Endothelial cell of hepatic sinusoid (primary cell): ENCODE measurements at regions not wholly inside any gene's neighbourhood (a gene's known extent, or its start where the extent isn't known, plus 50 kb on each side); places are given as distances from the start of the nearest gene placed in this dataset.
"Not testable (repeated sequence)": the region's sequence is repeated elsewhere in the genome, so short reads cannot be mapped to it uniquely, and the experiment has no call there.

Experiments used
- in situ Hi-C: cut with HindIII; loops from 2 replicates; pipeline ENCODE4 v1.10.0; 2017; ENCODE audit warnings: low sequenced_read_pairs

DNA sequence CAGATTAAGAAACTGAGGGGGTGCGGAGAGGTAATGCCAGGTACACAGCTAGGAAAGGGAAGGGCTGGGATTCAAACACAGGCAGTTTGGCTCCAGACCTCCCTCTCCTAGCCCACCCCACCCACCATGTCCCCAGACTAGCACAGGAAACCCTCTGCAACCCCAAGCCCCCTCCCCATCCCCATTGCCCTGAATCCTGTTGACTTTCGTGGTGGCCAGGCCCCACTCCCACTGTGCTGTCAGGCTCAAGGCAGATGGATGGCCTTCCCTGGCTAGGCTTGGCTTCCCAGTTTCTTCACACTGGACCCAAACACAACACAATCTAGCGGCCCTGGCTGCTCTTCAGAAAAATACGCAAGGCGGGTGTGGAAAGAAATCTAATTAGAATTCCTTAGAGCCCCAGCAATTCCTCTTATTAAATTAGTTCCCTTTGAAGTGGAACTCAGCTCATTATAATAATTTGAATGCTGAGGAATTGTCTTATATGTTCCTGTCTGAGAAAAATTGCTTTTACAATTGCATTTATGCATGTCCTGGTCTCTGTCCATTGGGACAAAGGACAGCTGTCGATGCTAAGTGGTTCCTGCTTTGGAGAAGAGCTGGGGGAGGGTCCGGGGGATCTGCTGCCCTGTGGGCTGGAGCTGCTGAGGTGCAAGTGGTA is 97.4 kb downstream of the SYF2 start:
- in situ Hi-C loops, result loop anchor here (5.0 kb wide), 1 partner anchor 83 kb away; no protein-coding TSS in a partner anchor

DNA sequence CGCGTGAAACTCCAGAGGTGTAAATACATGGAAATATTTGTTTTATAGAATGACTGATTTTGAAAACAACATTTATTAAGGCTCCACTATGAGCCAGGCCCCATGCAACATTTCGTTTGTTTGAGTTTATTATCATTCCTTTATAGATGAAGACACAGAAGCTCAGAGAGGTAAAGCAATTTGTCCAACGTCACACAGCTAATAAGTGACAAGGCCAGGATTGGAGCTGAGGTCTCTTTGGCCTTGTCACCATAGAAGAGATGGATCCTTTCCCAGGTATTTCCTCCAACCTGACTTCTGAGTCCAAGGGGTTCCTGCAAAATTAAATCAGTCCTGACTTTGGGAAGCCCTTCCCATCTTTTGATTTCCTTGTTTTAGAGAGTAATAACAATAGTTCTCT is 98.0 kb downstream of the SYF2 start:
- in situ Hi-C loops, result loop anchor here (5.0 kb wide), 1 partner anchor 82 kb away; no protein-coding TSS in a partner anchor

GRCh38 chr1:25131794-25132193 is 100.5 kb downstream of the SYF2 start:
- in situ Hi-C loops, result loop anchor here (5.0 kb wide), 1 partner anchor 79 kb away; no protein-coding TSS in a partner anchor

DNA sequence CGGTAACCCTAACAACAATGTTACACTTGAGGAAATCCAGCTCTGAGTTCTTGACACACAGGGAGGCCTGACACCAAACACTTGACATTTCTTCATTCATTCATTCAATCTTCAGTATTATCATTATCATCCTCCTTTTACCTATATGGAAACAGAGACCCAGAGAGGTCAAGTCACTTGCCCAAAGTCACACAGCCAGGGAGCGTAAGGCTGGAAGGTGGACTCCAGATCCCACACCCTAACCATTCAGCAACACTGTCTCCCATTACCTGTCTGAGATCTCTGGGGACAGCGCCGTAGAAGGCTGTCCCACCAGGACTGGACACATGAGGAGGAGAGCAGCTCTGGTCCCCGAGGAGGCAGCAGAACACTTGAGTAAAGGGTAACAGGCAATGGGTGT is 101.4 kb downstream of the SYF2 start:
- in situ Hi-C loops, result loop anchor here (5.0 kb wide), 1 partner anchor 79 kb away; no protein-coding TSS in a partner anchor

DNA sequence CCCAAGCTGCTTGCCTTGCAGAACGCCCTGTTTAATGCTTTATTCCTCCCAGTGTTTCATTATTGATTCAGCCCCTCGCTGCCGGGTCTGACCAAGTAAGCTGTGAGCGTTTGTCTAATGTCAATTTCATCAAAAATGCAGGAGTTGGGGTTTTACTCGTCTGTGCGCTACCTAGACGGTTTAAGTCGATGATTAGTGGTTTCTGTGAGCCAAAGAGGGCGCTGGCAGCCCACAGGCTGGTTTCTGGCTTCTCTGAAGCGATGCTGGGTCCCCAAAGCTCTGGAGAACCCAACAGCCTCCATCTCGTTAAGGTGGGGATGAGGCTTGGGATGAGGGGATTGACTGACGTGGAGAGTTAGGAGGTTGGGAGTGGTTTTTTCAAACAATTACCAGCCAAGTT is 102.9 kb downstream of the SYF2 start:
- in situ Hi-C loops, result no loop called here

DNA sequence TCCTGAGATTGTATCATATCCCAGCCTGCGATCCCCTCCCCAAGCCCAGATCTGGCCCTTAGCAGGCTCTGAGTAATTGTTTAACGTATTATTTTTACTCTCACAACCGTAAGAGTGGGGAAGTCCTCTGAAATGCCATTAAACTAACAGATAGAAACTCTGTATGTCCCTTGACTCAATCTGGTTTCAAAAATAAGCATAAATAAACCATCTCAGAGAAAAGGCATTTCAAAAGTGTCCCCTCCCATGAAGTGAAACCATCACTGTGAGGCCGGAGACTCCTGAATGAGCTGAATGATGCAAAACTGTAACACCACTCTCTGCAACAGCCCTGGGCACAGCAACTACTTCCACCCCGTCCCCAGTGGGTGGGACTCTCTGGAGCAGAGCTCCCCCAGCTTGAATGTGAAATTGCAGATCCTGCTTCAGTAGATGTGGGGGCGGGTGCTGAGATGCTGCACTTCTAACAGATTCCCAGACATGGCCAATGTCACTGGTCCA is 104.1 kb downstream of the SYF2 start:
- in situ Hi-C loops, result no loop called here

DNA sequence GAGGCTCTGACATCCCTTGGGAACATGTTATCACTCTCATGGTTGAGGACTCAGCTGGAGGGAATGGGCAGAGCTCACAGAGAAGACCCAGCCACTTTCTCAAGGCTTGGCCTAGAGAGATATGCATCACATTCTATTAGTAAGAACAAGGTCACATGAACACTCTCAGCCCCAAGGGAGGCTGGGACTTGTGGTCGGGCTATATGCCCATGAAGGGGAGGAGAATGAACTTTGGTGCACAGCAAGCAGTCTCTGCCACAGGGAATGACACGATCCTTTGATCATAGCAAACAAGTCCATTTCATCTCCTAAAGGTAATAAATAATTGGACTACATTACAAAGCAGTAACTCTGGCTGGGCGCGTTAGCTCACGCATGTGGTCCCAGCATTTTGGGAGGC is 105.7 kb downstream of the SYF2 start:
- in situ Hi-C loops, result no loop called here

- in situ Hi-C loops, result no loop called here
These were observed 108.8 kb downstream of the SYF2 start for GRCh38 chr1:25123551-25123950.

- in situ Hi-C loops, result no loop called here
These were observed 109.6 kb downstream of the SYF2 start for GRCh38 chr1:25122747-25123146.

- in situ Hi-C loops, result no loop called here
These were observed 112.0 kb downstream of the SYF2 start for GRCh38 chr1:25120281-25120680.

- in situ Hi-C loops, result no loop called here
These were observed 113.8 kb downstream of the SYF2 start for GRCh38 chr1:25118546-25118945.

- in situ Hi-C loops, result no loop called here
These were observed 115.0 kb downstream of the SYF2 start for GRCh38 chr1:25117233-25117823.

- in situ Hi-C loops, result no loop called here
These were observed 115.5 kb downstream of the SYF2 start for GRCh38 chr1:25116832-25117231.

DNA sequence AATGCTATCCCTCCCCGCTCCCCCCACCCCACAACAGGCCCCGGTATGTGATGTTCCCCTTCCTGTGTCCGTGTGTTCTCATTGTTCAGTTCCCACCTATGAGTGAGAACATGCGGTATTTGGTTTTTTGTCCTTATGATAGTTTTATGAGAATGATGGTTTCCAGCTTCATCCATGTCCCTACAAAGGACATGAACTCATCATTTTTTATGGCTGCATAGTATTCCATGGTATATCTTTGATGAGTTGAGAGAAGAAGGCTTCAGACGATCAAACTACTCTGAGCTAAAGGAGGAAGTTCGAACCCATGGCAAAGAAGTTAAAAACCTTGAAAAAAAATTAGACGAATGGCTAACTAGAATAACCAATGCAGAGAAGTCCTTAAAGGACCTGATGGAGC is 116.2 kb downstream of the SYF2 start:
- in situ Hi-C loops, result not testable (repeated sequence)

GRCh38 chr1:25113731-25114130 is 118.6 kb downstream of the SYF2 start:
- in situ Hi-C loops, result loop anchor here (5.0 kb wide), 2 partner anchors 34 to 69 kb away; no protein-coding TSS in a partner anchor

GRCh38 chr1:25113086-25113485 is 119.2 kb downstream of the SYF2 start:
- in situ Hi-C loops, result loop anchor here (5.0 kb wide), 2 partner anchors 34 to 69 kb away; no protein-coding TSS in a partner anchor

GRCh38 chr1:25112400-25112799 is 119.9 kb downstream of the SYF2 start:
- in situ Hi-C loops, result loop anchor here (5.0 kb wide), 2 partner anchors 35 to 70 kb away; no protein-coding TSS in a partner anchor

- in situ Hi-C loops, result loop anchor here (5.0 kb wide), 2 partner anchors 36 to 71 kb away; no protein-coding TSS in a partner anchor
These were observed 120.6 kb downstream of the SYF2 start for GRCh38 chr1:25111706-25112105.

DNA sequence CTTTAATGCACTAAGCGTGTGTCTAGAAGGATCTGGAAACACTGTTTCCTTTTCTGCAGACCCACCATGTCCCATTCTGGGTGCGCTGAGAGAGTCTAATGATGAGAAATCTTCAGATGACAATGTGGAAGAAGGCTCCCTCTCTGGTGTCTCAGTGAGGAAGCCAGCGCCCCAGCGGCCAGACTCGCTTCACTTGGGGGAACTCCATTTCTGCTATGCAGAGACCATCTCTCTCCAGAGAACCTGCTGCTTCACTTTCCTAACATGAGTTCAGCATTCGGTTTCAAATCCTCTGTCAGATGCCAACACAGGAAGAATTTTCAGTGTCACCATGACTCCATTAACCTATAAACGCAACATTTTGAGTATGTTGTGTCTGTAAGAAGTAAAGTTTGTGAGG is 121.8 kb downstream of the SYF2 start:
- in situ Hi-C loops, result loop anchor here (5.0 kb wide), 2 partner anchors 37 to 72 kb away; no protein-coding TSS in a partner anchor

DNA sequence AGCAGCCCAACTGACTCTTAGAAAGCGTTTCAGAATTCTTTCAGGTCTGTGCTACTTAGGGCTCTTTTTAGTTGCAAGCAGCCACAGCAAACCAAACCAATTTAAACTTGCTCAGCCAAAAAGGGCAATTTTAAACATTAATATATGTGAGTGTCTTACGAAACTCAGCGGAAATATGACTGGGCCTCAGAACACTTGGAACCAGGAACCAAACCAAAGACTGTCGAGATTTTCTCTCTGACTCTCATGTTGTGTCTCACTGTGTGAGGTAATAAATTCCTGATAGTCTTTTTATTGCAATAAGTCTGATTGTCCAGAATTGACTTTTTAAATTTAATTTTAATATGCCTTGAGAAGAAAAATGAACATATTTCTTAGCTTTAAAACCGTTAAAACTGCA is 122.3 kb downstream of the SYF2 start:
- in situ Hi-C loops, result loop anchor here (5.0 kb wide), 2 partner anchors 37 to 72 kb away; no protein-coding TSS in a partner anchor

DNA sequence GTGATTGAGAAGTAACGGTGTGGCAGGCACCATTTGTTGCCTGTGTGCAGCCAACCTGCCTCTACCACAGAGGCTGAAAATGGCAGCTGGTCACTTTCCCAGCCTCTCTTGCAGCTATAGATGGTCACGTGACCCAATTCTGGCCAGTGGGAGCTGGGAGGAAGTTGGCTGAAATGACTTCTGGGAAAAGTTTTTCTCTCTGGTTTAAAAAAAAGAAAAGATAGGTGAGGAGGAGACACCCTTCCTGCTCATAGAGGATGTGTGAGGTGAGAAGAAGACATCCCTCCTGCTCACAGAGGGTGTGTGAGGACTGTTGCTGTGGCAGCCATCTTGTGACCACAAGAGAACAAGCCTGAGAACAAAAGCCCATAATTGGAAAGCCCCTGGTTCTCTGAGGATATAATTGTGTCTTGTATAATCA is 122.8 kb downstream of the SYF2 start:
- in situ Hi-C loops, result no loop called here

GRCh38 chr1:25107643-25108010 is 124.7 kb downstream of the SYF2 start:
- in situ Hi-C loops, result no loop called here
